ENCODE measurements at regions not wholly inside any gene's neighbourhood (a gene's known extent, or its start where the extent isn't known, plus 50 kb on each side); places are given as distances from the start of the nearest gene placed in this dataset.

GRCh38 chr10:105545101-105545500 lies 904.0 kb downstream of the SORCS3 start:
- TF ChIP-seq ATF6 (CRISPR knock-in tag; IDR thresholded peaks at IDR 0.05) (no peak), E2F1 (CRISPR knock-in tag; IDR thresholded peaks at IDR 0.05) (no peak), AR (CRISPR knock-in tag; IDR thresholded peaks at IDR 0.05) (no peak), IRF1 (CRISPR knock-in tag; IDR thresholded peaks at IDR 0.05) (no peak), ZNF317 (CRISPR knock-in tag; IDR thresholded peaks at IDR 0.05; ENCODE audit: borderline replicate concordance, low read depth) (no peak), ESRRA (CRISPR knock-in tag; IDR thresholded peaks at IDR 0.05; ENCODE audit: borderline replicate concordance) (no peak), CDX4 (CRISPR knock-in tag; IDR thresholded peaks at IDR 0.05; ENCODE audit: borderline replicate concordance) (no peak), TEAD1 (CRISPR knock-in tag; IDR thresholded peaks at IDR 0.05) (no peak)
- TF ChIP-seq, protein P1, sequence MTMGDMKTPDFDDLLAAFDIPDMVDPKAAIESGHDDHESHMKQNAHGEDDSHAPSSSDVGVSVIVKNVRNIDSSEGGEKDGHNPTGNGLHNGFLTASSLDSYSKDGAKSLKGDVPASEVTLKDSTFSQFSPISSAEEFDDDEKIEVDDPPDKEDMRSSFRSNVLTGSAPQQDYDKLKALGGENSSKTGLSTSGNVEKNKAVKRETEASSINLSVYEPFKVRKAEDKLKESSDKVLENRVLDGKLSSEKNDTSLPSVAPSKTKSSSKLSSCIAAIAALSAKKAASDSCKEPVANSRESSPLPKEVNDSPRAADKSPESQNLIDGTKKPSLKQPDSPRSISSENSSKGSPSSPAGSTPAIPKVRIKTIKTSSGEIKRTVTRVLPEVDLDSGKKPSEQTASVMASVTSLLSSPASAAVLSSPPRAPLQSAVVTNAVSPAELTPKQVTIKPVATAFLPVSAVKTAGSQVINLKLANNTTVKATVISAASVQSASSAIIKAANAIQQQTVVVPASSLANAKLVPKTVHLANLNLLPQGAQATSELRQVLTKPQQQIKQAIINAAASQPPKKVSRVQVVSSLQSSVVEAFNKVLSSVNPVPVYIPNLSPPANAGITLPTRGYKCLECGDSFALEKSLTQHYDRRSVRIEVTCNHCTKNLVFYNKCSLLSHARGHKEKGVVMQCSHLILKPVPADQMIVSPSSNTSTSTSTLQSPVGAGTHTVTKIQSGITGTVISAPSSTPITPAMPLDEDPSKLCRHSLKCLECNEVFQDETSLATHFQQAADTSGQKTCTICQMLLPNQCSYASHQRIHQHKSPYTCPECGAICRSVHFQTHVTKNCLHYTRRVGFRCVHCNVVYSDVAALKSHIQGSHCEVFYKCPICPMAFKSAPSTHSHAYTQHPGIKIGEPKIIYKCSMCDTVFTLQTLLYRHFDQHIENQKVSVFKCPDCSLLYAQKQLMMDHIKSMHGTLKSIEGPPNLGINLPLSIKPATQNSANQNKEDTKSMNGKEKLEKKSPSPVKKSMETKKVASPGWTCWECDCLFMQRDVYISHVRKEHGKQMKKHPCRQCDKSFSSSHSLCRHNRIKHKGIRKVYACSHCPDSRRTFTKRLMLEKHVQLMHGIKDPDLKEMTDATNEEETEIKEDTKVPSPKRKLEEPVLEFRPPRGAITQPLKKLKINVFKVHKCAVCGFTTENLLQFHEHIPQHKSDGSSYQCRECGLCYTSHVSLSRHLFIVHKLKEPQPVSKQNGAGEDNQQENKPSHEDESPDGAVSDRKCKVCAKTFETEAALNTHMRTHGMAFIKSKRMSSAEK (CRISPR knock-in tag; IDR thresholded peaks at IDR 0.05; ENCODE audit: borderline replicate concordance), result no peak
- TF ChIP-seq, protein P2, sequence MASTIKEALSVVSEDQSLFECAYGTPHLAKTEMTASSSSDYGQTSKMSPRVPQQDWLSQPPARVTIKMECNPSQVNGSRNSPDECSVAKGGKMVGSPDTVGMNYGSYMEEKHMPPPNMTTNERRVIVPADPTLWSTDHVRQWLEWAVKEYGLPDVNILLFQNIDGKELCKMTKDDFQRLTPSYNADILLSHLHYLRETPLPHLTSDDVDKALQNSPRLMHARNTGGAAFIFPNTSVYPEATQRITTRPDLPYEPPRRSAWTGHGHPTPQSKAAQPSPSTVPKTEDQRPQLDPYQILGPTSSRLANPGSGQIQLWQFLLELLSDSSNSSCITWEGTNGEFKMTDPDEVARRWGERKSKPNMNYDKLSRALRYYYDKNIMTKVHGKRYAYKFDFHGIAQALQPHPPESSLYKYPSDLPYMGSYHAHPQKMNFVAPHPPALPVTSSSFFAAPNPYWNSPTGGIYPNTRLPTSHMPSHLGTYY (CRISPR knock-in tag; IDR thresholded peaks at IDR 0.05), result no peak
- TF ChIP-seq, protein P3, sequence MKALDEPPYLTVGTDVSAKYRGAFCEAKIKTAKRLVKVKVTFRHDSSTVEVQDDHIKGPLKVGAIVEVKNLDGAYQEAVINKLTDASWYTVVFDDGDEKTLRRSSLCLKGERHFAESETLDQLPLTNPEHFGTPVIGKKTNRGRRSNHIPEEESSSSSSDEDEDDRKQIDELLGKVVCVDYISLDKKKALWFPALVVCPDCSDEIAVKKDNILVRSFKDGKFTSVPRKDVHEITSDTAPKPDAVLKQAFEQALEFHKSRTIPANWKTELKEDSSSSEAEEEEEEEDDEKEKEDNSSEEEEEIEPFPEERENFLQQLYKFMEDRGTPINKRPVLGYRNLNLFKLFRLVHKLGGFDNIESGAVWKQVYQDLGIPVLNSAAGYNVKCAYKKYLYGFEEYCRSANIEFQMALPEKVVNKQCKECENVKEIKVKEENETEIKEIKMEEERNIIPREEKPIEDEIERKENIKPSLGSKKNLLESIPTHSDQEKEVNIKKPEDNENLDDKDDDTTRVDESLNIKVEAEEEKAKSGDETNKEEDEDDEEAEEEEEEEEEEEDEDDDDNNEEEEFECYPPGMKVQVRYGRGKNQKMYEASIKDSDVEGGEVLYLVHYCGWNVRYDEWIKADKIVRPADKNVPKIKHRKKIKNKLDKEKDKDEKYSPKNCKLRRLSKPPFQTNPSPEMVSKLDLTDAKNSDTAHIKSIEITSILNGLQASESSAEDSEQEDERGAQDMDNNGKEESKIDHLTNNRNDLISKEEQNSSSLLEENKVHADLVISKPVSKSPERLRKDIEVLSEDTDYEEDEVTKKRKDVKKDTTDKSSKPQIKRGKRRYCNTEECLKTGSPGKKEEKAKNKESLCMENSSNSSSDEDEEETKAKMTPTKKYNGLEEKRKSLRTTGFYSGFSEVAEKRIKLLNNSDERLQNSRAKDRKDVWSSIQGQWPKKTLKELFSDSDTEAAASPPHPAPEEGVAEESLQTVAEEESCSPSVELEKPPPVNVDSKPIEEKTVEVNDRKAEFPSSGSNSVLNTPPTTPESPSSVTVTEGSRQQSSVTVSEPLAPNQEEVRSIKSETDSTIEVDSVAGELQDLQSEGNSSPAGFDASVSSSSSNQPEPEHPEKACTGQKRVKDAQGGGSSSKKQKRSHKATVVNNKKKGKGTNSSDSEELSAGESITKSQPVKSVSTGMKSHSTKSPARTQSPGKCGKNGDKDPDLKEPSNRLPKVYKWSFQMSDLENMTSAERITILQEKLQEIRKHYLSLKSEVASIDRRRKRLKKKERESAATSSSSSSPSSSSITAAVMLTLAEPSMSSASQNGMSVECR (CRISPR knock-in tag; IDR thresholded peaks at IDR 0.05; ENCODE audit: borderline replicate concordance), result no peak
- TF ChIP-seq, protein P4, sequence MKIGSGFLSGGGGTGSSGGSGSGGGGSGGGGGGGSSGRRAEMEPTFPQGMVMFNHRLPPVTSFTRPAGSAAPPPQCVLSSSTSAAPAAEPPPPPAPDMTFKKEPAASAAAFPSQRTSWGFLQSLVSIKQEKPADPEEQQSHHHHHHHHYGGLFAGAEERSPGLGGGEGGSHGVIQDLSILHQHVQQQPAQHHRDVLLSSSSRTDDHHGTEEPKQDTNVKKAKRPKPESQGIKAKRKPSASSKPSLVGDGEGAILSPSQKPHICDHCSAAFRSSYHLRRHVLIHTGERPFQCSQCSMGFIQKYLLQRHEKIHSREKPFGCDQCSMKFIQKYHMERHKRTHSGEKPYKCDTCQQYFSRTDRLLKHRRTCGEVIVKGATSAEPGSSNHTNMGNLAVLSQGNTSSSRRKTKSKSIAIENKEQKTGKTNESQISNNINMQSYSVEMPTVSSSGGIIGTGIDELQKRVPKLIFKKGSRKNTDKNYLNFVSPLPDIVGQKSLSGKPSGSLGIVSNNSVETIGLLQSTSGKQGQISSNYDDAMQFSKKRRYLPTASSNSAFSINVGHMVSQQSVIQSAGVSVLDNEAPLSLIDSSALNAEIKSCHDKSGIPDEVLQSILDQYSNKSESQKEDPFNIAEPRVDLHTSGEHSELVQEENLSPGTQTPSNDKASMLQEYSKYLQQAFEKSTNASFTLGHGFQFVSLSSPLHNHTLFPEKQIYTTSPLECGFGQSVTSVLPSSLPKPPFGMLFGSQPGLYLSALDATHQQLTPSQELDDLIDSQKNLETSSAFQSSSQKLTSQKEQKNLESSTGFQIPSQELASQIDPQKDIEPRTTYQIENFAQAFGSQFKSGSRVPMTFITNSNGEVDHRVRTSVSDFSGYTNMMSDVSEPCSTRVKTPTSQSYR (CRISPR knock-in tag; IDR thresholded peaks at IDR 0.05), result no peak
- TF ChIP-seq, protein P5, sequence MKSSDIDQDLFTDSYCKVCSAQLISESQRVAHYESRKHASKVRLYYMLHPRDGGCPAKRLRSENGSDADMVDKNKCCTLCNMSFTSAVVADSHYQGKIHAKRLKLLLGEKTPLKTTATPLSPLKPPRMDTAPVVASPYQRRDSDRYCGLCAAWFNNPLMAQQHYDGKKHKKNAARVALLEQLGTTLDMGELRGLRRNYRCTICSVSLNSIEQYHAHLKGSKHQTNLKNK (CRISPR knock-in tag; IDR thresholded peaks at IDR 0.05), result no peak
- no peak overlapping the region for H3K27ac Mint-ChIP-seq
- ATAC-seq (no peak), DNase-seq (ENCODE audit: low spot score) (no peak)
- H3K9me3 Mint-ChIP-seq, result peaks cover 13% of the 10 kb centered on the region
- POLR2A ChIA-PET, result no interaction called here
- H3K4me1 Mint-ChIP-seq, result peaks cover 44% of the 10 kb centered on the region
- H3K4me3 Mint-ChIP-seq, result no peak overlapping the region
- H3K27me3 Mint-ChIP-seq (ENCODE audit: low read depth), result no peaks in the 10 kb centered on the region
- peaks cover 8% of the 10 kb centered on the region for H3K36me3 Mint-ChIP-seq
- CTCF ChIA-PET, result no interaction called here
